ENCODE measurements at regions not wholly inside any gene's neighbourhood (a gene's known extent, or its start where the extent isn't known, plus 50 kb on each side); places are given as distances from the start of the nearest gene placed in this dataset.

GRCh38 chrX:45852884-45853283 lies 652.2 kb upstream of the DIPK2B start:
- Mint-ChIP-seq H3K27ac (no peak overlapping the region), H3K4me3 (peak overlapping the region; percentile 67), H3K9me3 (peaks cover 33% of the 10 kb centered on the region)

GRCh38 chrX:45851434-45851991 lies 650.8 kb upstream of the DIPK2B start:
- H3K4me3 Mint-ChIP-seq: peak overlapping the region; percentile 81
- peaks cover 3% of the 10 kb centered on the region for H3K27me3 Mint-ChIP-seq (ENCODE audit: low read depth, poor library complexity)
- DNase-seq: peak; percentile 68
- peaks cover 18% of the 10 kb centered on the region for H3K4me1 Mint-ChIP-seq
- H3K9me3 Mint-ChIP-seq: peaks cover 27% of the 10 kb centered on the region
- H3K36me3 Mint-ChIP-seq (ENCODE audit: low read depth): peaks cover 10% of the 10 kb centered on the region
- TF ChIP-seq, protein P1, sequence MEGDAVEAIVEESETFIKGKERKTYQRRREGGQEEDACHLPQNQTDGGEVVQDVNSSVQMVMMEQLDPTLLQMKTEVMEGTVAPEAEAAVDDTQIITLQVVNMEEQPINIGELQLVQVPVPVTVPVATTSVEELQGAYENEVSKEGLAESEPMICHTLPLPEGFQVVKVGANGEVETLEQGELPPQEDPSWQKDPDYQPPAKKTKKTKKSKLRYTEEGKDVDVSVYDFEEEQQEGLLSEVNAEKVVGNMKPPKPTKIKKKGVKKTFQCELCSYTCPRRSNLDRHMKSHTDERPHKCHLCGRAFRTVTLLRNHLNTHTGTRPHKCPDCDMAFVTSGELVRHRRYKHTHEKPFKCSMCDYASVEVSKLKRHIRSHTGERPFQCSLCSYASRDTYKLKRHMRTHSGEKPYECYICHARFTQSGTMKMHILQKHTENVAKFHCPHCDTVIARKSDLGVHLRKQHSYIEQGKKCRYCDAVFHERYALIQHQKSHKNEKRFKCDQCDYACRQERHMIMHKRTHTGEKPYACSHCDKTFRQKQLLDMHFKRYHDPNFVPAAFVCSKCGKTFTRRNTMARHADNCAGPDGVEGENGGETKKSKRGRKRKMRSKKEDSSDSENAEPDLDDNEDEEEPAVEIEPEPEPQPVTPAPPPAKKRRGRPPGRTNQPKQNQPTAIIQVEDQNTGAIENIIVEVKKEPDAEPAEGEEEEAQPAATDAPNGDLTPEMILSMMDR (IDR thresholded peaks at IDR 0.05): no peak
- H3K27ac Mint-ChIP-seq: no peak overlapping the region

More at GRCh38 chrX:45852884-45853283, 652.2 kb upstream of the DIPK2B start:
- DNase-seq: no peak
- Mint-ChIP-seq H3K4me1 (peaks cover 18% of the 10 kb centered on the region), H3K36me3 (ENCODE audit: low read depth) (peaks cover 8% of the 10 kb centered on the region), H3K27me3 (ENCODE audit: low read depth, poor library complexity) (peaks cover 3% of the 10 kb centered on the region)
- TF ChIP-seq, protein P1 (IDR thresholded peaks at IDR 0.05): no peak

DNA sequence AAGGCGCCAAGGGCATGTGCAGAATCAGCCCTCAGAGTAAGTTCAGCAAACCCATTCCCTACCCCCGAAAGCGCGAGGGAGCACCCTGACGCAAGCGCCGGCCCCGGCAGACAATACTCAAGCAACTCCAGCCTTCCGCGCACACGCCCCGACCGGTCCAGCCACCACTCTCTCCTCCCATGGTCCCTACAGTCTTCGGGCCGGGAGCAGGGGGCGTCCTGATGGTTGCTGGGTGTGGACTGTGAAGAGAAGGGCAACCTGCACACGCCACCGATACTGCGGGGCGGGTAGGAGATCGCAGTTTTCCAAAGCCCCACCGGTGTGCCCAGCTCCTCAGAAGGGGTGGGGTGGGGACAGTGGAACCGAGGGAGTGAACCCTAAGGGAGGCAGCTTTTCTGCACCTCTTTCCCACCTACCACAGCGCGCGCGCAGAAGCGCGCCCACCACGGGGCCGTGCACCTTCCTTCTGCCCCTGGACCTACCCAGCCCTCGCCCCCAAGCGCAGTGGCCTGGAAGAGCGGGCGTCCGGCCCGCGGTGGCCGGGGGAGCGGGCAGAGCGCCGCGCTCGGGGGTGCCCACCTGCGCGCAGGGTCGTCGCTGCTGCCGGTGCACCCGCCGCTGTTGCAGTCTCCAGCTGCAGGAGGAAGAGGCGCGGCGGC lies 650.2 kb upstream of the DIPK2B start:
- no peak overlapping the region for H3K27ac Mint-ChIP-seq
- peaks cover 3% of the 10 kb centered on the region for H3K27me3 Mint-ChIP-seq (ENCODE audit: low read depth, poor library complexity)
- DNase-seq: peak; percentile 36
- peaks cover 31% of the 10 kb centered on the region for H3K9me3 Mint-ChIP-seq
- TF ChIP-seq, protein P1 (IDR thresholded peaks at IDR 0.05): no peak
- peaks cover 18% of the 10 kb centered on the region for H3K4me1 Mint-ChIP-seq
- peaks cover 14% of the 10 kb centered on the region for H3K36me3 Mint-ChIP-seq (ENCODE audit: low read depth)
- H3K4me3 Mint-ChIP-seq: peak overlapping the region; percentile 97

DNA sequence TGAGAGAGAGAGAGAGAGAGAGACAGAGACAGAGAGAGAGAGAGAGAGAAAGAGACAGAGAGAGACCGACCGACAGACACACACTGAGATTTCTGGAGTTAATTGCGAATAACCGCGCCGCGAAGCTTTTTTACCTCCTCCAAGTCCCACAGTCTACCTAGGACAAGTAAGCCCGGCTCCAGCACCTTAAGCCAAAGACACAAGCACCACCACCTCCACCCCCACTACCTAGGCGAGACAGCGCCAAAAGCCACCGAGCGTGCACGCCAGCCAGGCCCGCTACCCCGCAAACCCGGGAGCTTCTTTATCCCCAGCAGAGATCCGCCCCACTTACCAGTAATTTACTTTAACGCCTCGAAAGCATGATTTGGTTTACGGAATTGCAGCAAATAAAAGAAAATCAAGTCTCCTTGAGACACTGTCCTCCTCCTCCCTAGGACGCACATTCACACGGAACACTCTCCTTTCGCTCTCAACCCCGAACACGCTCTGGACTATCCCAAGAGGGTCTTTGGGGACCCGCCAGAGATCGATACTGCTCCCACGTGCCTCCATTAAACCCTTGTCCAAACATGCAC lies 649.6 kb upstream of the DIPK2B start:
- peak overlapping the region; percentile 97 for H3K4me3 Mint-ChIP-seq
- peaks cover 18% of the 10 kb centered on the region for H3K4me1 Mint-ChIP-seq
- H3K27ac Mint-ChIP-seq: no peak overlapping the region
- peaks cover 3% of the 10 kb centered on the region for H3K27me3 Mint-ChIP-seq (ENCODE audit: low read depth, poor library complexity)
- TF ChIP-seq, protein P1 (IDR thresholded peaks at IDR 0.05): no peak
- H3K9me3 Mint-ChIP-seq: peaks cover 34% of the 10 kb centered on the region
- DNase-seq: peak; percentile 20
- peaks cover 20% of the 10 kb centered on the region for H3K36me3 Mint-ChIP-seq (ENCODE audit: low read depth)

GRCh38 chrX:45849261-45849862 lies 648.7 kb upstream of the DIPK2B start:
- Mint-ChIP-seq H3K36me3 (ENCODE audit: low read depth) (peaks cover 25% of the 10 kb centered on the region), H3K4me1 (peaks cover 18% of the 10 kb centered on the region), H3K27ac (no peak overlapping the region), H3K4me3 (peak overlapping the region; percentile 97), H3K27me3 (ENCODE audit: low read depth, poor library complexity) (no peaks in the 10 kb centered on the region), H3K9me3 (peaks cover 38% of the 10 kb centered on the region)
- TF ChIP-seq, protein P1 (IDR thresholded peaks at IDR 0.05): no peak
- no peak for DNase-seq
